Cerebellar nuclear complex (tissue), 1 donor: ENCODE measurements at regions not wholly inside any gene's neighbourhood (a gene's known extent, or its start where the extent isn't known, plus 50 kb on each side); places are given as distances from the start of the nearest gene placed in this dataset.

ENCODE experiments used
- DNase-seq, 2 experiments: peaks; one replicate each; lab custom pipeline; 2025; lab: John Stamatoyannopoulos, UW

DNA sequence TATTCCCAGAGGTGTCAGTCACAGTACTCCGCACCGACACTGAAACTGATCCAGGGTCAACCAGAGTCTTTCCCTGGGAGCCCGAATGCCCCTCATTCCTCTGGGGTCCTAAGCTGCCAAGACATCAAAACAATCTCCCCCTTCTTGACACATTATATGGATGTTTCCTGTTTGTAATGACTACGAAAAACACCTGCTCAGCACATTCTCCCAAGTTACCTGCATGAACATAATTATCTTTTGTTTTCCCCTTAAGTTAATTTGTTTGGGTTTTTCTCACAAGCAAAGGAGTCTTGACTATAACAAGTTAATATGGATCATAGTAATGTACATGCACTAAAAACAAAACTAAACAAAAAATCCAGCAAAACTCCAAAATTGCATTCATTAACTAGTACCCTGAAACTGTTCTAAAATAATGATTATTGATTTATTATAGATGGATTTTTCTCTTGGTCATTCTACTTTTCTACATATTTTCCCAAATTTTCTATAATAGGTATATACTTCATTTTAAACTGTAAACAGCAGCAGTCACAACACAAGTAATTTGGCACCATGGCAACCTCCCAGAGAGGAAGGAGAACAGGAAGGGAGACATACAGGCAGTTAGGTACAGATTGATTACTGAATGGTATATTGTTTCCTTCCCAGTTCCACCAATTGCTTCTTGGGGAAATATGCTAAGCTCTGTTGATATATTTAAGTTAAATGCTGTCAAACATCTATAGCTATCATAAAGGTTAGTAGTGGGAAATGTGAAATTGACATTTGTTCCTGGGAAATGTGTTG is 631.5 kb downstream of the METTL15 start:
- DNase-seq = no peak

DNA sequence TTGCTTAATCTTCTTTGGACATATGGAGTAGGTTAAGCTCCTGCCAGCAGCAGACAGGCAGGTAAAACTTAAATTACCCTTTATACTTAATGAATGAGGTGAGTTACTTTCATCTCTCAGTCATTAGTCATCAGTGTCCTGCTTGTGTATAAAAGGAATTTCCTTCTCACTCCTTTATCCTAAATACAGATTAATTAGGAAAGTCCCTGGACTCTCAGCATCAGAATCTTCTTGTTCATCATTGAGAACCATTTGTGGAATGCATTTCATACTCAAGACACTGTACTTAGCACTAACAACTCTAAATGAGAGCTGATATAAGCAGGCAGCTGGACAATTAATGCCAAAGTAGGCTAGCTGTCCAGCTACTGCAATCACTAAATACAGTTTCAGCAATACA is 630.4 kb downstream of the METTL15 start:
- DNase-seq = no peak

DNA sequence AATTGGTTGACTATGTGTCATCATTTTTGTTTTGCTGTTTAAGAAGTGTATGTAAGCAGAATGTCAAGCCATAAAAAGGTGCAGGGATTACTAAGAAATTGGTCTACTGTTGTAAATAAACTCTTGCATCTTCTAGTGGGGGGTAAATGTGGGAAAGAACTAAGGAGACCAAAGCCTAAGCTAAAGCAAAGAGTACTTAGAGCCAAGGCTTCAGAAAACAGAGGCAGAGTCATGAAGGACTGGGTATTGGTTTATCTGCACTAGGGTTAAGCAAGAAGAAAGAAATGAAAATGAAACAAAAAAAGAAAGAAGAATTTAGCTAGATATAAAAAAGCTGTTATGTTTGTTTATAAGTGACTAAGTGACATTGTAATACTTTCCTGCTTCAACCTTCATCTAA is 628.1 kb downstream of the METTL15 start:
- DNase-seq = no peak

DNA sequence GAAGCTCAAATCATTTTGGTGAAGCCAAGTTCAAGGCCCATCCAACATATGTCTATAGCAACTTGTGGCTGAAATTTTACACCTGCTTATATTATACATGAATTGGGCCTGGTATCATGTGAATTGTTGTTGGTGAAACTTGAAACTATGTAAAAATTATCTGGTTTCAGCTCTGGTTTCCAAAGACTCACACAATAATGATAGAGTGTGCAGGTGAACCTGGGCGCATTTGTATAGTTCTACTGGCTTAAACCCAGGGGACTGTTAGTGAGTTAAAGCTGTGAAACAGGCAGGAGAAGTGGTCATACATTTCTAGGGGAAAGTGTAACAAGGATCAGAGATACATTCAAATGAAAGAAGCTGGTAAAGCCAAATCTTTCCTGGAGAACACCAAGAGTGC is 627.3 kb downstream of the METTL15 start:
- no peak for DNase-seq

DNA sequence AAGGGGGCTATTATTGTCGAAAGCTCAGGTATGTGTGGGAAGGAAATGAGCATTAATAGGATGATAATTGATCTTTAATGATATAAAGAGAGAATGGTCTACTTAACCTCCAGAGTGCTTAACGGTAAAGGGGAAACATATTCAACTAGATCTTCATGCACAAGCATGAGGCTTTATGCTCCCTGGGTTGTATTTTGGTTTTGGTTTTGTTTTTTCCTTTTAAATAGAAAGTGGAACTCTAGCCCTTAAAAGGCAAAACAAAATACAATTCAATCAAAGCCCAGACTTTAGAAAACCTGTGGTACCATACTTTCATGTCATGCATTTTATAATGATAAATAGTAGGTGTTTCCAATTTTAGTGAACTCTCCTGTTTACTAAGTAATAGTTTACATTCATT is 622.7 kb downstream of the METTL15 start:
- DNase-seq = no peak

DNA sequence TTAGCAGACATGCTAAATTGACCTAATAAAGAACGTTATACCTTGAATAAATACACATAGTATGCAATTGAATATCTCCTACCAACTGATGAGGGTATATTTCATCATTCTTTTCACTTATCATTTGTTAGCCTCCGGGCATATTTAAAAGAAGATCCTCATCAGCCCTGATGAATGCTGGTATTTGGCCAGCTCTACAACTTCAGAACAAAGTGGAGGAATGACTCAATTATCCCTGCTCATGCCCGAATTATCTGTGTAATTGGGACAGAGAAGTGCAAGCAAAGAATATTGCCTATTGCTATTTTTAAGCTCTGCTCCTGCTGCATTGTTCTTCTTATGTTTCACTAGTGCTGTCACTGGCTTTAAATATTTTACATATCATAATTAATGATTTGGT is 622.1 kb downstream of the METTL15 start:
- no peak for DNase-seq

DNA sequence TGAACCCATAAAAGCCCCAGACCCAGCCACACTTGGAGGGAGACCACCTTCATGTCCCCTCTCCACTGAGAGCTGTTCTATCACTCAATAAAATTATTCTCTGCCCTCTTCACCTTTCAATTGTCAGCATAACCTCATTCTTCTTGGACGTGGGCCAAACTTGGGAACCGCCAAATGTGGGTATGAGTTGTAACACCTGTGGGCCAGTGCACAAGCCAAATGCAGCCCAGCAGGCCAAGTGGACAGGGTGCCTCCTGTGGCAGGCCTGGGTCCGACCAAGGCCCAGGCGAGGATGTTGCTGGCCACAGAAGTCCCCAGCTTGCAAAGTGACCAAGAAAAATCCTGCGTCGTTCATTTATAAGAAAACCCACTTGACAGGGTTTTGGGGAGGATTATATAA is 621.2 kb downstream of the METTL15 start:
- no peak for DNase-seq

DNA sequence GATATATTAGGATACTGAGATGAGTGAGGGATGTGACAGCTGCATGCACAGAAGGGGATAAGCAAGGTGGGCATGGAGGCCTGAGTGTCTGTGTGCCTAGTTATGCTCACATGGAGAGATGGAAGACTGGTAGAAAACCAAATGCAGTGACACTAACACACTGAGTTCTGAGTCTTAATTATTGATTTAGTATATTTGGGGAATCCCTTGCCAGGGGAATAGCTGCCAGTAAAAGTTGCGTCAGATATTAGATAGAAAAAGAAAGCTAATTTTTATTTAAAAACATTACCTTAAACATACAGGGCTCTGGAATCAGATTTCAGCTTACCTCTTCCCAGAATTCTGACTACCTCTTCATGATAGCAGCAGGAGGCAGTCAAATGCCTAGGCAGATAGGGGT is 620.5 kb downstream of the METTL15 start:
- no peak for DNase-seq

DNA sequence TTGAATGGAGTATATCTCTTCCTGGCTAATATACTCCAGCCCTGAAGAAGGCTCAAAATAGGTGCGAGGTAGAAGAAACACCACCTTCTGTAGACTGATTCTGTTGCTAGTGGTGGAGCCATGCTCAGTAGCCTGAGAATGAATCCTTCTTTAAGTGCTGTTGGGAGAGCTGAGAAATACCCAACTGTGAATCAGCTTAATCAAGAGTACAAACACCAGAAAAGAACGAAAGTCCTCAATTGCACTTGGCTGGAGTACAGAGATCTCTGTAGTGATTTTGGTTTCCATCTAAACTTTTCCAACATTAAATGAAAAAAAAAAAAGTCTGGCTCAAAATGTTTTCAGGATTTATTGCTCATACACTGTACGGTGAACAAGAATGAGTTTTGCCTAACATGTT is 619.1 kb downstream of the METTL15 start:
- no peak for DNase-seq

DNA sequence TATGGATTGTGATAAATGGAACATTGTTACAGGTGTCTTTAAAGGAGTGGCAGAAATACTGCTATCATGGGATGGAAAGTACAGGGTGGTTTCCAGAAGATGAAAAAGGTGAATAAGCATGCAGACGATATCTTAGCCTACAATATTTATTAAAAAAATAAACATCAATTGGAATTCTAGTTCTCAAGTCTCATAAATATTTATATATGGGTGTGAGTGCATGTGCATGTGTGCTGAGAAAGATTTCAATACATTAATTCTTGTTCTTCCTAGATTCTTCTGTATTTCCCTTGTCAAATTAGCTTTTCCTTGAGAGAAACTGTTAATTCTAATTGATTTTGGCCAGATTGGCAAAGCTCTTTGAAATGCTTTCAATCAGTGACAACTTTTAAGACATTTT is 618.2 kb downstream of the METTL15 start:
- DNase-seq = no peak

DNA sequence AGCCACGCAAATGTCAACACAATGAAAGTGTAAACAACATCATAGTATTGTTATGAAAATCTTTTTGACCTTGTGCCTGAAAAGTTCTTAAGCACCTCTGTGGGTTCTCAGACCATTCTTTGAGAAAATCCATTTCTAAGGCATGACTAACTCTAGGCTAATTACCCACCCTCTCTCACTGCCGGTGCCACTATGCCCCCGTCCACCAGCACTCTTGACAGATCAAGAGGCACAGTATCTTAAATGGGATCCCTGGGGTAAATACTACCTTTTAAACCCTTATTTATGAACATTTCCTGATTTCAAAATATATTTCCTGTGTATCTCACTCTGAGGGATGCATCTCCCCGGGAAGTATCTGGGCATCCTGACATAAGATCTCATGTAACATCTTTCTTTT is 607.5 kb downstream of the METTL15 start:
- no peak for DNase-seq

DNA sequence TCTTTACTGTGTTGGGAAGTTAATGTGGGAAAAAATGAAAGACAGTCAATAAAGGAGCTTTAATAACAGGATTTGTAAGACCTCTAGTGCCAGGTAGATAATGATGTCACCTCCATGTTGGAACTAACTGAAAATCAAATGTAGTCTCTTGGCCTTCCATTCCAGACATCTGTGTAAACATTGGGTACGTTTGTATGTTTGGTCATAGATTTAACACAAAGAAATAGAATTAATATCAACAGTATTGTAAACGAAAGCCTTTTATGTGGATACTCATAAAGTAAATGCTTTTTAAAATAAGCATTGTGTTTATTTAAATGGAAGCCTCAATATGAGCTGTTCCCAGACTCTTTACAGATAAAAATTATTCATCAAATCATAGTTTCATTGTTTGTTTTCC is 605.7 kb downstream of the METTL15 start:
- DNase-seq = no peak

DNA sequence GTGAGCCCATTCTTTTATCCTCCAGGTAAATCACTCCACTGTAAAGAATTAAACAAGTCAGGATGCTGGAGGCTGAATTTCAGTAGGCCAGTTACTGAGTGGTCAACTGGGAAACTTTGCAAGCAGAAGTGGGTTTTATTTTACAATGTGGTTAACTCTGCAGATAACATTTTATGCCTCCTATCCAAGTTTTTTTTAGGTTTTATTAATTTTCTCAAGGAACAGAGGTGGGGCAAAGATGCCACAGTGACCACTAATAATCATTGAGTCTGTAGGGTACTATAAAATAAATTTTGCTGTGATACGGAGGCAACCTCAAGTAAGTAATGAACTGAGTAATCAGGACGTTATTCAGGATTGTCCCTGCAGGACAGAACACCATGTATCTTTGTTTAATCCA is 599.9 kb downstream of the METTL15 start:
- DNase-seq = no peak

DNA sequence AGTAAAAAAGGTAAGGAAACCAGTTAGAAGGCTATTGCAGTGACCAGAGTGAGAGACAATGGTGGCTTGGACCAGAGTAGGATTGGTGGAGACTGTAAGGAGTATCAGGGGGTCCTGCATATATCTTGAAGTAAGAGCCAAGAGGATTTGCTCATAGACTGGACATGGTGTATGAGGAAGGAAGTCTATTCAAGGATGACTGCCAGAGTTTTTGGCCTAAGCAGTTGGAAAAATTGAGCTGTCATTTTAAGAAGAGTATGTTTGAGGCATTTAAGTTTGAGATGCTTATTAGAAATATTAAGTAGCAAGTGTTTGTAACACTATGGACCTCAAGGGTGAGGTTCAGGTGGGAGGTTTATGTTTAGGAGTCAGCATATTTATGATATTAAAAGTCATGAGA is 596.6 kb downstream of the METTL15 start:
- DNase-seq = no peak

DNA sequence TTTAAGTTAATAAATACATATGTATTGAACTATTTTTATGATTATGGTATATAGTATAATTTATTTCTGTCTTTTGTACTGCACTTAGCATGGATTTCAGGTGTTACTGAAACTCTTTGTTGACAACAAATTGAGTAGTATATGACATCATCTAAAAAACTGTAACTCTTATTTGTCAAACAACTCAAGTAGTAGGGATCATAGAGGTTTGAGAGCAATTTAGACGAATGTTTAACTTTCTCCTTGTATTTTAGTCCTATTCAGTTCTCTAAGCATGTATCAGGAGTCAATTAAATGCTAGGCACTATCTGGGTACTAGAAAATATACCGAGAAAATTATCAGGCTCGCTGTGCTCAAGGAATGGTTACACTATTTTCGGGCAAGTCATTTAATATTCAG is 595.2 kb downstream of the METTL15 start:
- DNase-seq = no peak

DNA sequence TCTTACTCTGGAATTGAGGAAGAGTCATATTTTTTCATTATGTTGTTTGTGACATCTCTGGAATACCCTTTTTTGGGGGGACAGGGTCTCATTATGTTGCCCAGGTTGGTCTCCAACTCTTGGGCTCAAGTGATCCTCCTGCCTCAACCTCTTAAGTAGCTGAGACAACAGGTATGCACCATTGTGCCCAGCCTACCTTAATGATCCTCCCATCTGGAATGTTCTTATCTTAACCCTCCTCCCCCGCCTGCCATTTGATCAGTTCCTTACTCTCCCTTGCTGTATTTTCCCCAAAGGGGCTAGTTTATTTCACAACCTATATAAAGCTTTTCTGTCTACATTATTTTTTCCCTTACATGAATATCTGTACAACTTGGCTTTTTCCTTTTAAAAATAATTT is 594.7 kb downstream of the METTL15 start:
- DNase-seq = no peak

DNA sequence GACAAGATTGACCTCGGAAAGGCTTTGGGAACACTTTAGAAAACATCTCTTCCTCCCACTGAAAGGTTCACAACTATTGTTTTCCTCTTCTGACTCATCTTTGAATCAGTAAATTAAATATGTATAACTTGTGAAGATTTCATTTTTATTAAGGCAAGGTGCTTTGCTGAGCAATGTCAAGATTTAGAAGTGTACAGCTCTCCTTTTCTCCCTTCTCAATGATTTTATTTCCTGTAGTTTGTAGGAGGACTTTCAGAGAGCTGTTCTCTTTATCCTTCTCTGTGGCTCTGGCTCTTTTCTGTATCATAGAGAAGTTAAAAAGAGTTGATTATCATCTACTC is 594.2 kb downstream of the METTL15 start:
- no peak for DNase-seq

DNA sequence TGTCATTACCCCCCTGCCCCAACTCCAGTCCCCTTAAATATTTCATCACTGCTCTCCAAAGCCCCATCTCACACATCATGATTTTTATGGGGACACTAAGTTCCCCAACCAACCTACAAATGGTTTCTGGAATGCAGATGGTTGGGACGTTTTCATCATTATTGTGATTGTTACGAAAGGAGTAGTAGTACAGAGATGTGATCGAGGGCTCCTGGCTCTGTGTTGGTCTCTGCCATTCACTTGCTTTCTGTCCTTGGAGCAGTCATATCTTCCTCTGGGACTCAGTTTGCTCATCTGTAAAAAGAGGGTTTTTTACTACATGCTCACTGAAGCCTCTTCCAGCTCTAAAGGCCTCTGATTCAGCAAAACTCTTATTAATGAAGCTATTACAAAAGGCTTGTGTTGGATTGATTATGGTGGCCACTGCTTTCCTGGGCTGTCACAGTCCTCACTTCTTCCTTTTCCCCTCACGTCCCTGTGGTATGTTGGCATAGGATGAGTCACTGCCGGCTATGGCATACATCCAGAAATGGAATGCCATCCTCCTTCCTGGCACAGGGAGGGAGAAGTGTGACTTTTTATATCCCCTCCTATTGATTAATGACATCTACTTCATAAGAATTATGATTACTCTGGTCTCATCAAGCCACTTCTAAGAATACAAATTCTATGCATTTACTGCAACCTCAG is 593.7 kb downstream of the METTL15 start:
- DNase-seq = no peak

DNA sequence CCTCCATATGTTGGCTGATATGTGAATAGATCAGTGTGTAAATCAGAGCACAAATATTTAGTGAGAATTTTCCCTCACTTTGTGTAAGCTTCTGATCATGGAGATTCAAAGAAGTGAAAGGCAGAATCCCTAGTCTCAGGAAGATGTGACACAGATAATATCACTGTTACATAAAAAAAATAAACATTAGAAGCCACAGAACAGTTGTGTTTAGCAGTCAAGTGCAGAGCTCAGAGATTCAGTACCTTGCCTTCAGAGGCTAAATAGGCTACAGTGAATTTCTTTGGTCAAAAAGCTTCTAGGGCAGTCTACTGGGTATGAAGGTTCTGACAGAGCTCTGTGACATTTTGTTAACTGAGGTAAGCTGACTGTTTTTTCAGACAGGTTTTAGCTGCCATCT is 591.5 kb downstream of the METTL15 start:
- no peak for DNase-seq

DNA sequence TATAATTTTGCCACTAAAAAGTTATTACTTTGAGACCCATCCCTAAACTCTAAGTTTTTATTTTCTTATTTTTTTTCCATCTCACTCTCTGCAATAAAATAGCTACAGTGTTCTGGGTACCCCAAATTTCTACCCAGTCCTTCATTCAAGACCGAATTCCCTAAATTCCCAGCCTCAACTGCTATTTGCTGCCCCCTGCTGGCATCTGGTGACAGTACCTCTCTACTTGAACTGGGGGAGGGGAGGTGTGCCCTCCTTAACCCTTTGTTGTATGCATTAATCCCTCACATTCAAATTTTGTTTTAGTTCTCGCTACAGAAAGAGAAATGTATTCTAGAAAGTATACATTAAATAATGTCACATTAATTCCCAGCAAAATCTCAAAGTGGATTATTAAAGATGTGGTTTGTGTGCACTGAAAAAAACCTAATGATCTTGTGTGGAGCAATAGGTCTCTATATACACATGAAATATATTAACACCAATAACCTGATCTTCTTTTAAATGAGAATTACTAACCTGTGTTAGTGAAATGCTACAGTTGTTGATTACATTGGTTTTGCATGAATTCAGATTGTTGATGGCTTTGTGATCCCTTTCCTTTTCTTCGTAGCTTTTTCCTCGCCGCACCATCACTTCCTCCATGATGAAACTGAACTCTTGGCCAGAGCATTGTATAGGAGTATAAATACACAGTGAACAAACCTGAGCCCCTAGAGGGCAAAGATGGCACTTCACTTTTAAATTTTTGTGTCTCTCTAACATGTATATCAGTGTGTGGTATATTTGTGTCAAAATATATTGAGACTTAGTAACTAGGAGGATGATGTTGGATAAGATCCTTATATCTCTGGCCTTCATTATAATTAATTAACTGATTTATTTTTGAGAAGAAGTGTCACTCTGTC is 590.0 kb downstream of the METTL15 start:
- DNase-seq = no peak

DNA sequence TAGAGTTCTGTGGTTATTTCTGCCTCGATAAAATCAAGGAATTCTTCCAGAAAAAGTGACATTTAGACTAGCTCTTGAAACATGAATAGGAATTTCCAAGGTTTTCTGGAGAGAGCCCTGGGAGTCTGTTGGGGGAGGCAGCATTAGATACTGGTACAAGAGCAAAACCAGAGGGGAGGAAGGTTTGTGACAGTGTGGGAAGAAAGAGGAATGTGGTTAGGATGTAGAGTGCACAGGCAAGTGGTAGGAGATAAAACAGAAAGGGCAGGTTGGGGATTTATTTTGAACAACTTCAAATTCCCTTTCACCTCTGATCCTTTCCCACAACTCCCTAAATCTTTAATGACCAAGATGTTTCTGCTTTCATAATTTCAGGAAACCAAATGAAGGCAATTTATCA is 588.4 kb downstream of the METTL15 start:
- no peak for DNase-seq

DNA sequence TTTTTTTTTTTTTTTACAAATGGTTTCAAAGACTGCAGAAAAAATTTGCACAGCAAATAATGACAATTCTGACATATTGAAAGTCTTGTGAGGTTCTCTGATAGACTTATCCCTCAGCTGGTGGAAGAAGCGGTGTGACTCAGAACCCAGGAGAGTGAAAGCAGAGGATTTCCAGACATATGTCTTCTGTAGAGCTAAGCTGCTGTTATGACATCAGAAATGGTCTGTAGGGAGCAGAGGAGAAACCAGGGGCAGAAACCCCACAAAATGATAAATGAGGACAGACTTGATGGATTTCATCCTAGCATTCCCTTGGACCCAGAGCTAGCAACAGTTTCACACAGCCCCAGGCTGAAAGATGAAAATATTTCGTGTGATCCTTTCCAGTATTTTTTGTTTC is 582.6 kb downstream of the METTL15 start:
- DNase-seq = no peak

DNA sequence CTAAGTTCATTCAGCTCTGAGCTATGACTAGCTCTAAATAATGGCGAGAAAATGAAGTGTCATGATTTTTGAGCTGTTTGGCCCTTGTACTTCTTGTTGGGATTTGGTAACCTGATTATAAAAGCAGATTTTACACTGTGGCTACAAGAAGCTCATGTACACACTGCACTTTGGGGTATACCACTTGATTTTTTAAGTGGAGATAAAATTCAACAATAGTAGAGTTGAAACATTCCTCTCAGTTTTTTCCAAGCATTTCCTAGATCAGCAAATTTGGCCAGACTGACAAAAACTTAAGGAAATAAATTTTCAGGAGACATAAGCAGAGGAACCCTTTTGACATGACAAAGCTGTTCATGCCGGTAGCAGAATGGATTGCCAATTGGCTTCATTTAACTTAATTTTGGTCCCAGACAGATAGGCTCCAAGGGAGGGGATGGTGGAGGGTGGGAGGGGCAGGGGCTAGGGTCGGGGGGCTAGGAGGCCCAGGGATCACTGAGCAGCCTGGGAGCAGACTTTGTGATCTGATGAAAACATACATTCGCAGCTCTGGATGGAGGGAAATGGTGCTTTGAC is 575.9 kb downstream of the METTL15 start:
- no peak for DNase-seq
